ENCODE measurements at regions not wholly inside any gene's neighbourhood (a gene's known extent, or its start where the extent isn't known, plus 50 kb on each side); places are given as distances from the start of the nearest gene placed in this dataset.
"Not testable (repeated sequence)": the region's sequence is repeated elsewhere in the genome, so short reads cannot be mapped to it uniquely, and the experiment has no call there.

DNA sequence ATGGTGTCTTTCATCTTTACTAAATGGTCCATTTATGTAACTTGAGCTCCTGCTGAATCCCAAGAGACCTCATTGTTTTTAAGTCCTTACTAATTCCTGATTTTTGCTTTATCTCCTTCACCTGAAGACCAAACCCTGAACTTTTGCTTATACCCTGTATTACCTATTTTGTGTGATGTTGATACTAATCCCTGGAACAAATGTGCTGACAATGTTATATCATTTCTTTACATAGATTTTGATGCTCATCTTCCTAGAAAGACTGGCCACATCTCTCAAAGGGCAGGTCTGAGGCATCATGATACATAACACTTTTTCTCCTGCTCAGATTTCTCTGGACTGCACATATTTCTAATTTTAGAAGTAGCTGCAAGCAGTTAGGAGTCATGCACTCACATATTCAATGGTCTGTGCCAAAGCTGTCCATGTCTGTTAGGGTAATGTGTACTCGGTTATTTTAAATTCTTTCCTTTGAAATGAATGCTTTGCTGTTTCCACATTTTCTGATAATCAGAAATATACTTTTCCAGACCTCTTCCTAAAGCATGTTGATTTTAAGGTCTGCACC lies 427.9 kb upstream of the HNRNPA3 start:
- TF ChIP-seq, protein P1, sequence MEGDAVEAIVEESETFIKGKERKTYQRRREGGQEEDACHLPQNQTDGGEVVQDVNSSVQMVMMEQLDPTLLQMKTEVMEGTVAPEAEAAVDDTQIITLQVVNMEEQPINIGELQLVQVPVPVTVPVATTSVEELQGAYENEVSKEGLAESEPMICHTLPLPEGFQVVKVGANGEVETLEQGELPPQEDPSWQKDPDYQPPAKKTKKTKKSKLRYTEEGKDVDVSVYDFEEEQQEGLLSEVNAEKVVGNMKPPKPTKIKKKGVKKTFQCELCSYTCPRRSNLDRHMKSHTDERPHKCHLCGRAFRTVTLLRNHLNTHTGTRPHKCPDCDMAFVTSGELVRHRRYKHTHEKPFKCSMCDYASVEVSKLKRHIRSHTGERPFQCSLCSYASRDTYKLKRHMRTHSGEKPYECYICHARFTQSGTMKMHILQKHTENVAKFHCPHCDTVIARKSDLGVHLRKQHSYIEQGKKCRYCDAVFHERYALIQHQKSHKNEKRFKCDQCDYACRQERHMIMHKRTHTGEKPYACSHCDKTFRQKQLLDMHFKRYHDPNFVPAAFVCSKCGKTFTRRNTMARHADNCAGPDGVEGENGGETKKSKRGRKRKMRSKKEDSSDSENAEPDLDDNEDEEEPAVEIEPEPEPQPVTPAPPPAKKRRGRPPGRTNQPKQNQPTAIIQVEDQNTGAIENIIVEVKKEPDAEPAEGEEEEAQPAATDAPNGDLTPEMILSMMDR (IDR thresholded peaks at IDR 0.05; ENCODE audit: low read depth, low read length, missing control alignments), result no peak
- in situ Hi-C loops (cut with HindIII; ENCODE audit: low sequenced_read_pairs), result no loop called here
- H3K4me3 ChIP-seq (ENCODE audit: low read depth, low read length), result no peak overlapping the region
- no peak for DNase-seq (ENCODE audit: low read depth)

- TF ChIP-seq, protein P1 (IDR thresholded peaks at IDR 0.05; ENCODE audit: low read depth, low read length, missing control alignments), result no peak
- in situ Hi-C loops (cut with HindIII; ENCODE audit: low sequenced_read_pairs), result no loop called here
- H3K4me3 ChIP-seq (ENCODE audit: low read depth, low read length), result no peak overlapping the region
- DNase-seq (ENCODE audit: low read depth), result no peak
Observed at GRCh38 chr2:176789751-176790150, 422.8 kb upstream of the HNRNPA3 start.

DNA sequence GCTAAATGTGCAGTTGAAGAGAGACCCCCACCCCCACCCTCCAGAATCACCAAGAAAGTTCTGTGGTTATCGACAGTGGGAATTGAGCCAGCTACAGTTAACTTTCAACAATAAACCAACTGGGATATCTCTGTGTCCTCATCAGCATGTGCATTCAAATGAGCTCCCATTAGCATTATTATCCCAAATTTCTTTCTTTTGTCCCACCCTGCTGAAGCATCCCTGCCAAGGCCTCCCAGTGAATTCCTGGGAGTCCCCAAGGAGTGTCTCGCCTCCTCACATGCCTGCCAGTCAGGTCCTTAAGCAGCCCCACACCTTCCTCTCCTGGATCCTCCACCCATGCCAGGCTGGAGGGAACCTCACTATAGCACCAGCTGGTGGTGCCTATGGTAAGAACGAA lies 422.1 kb upstream of the HNRNPA3 start:
- in situ Hi-C loops (cut with HindIII; ENCODE audit: low sequenced_read_pairs), result no loop called here
- no peak overlapping the region for H3K4me3 ChIP-seq (ENCODE audit: low read depth, low read length)
- DNase-seq (ENCODE audit: low read depth), result no peak
- TF ChIP-seq, protein P1 (IDR thresholded peaks at IDR 0.05; ENCODE audit: low read depth, low read length, missing control alignments), result no peak

- TF ChIP-seq, protein P1 (IDR thresholded peaks at IDR 0.05; ENCODE audit: low read depth, low read length, missing control alignments), result no peak
- no peak overlapping the region for H3K4me3 ChIP-seq (ENCODE audit: low read depth, low read length)
- DNase-seq (ENCODE audit: low read depth), result no peak
- in situ Hi-C loops (cut with HindIII; ENCODE audit: low sequenced_read_pairs), result no loop called here
Observed at GRCh38 chr2:176793792-176794191, 418.8 kb upstream of the HNRNPA3 start.

DNA sequence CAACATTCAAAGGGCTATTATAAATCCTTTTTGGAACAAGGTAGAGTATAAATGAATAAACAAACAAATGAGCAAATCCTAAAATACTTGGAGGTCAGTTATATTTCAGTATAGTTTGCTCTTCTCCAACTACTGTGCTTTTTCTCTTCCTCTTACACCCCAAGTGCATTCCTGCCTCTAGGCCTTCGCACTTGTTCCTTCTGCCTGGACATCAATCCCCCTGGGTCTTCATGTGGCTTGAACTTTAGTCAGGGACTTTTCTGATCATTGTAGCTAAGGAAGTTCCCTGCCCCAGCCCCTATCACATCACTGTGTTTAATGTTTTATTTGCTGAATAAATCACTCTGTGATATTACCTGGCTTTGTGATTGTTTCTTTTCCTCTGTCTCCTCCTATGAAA lies 418.2 kb upstream of the HNRNPA3 start:
- in situ Hi-C loops (cut with HindIII; ENCODE audit: low sequenced_read_pairs), result no loop called here
- no peak for DNase-seq (ENCODE audit: low read depth)
- no peak overlapping the region for H3K4me3 ChIP-seq (ENCODE audit: low read depth, low read length)
- TF ChIP-seq, protein P1 (IDR thresholded peaks at IDR 0.05; ENCODE audit: low read depth, low read length, missing control alignments), result no peak

DNA sequence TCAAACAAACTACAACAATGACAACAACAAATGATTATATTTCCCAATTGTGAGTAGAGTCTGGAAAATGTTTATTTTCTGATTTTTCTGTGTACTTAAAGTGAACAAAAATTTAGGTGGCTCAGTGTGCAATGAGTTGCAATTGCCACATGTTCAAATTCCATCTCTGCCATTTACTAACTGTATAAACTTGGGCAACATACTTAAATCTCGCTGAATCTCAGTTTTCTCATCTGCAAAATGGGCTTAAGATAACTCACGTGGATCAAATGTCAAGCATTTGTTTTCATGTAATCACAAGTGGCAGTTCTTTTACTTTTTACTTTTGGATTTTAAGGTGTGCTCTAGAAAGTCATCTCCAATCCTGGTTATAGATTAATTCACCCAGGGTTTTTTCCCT lies 416.8 kb upstream of the HNRNPA3 start:
- H3K4me3 ChIP-seq (ENCODE audit: low read depth, low read length), result no peak overlapping the region
- DNase-seq (ENCODE audit: low read depth), result no peak
- TF ChIP-seq, protein P1 (IDR thresholded peaks at IDR 0.05; ENCODE audit: low read depth, low read length, missing control alignments), result no peak
- in situ Hi-C loops (cut with HindIII; ENCODE audit: low sequenced_read_pairs), result no loop called here

DNA sequence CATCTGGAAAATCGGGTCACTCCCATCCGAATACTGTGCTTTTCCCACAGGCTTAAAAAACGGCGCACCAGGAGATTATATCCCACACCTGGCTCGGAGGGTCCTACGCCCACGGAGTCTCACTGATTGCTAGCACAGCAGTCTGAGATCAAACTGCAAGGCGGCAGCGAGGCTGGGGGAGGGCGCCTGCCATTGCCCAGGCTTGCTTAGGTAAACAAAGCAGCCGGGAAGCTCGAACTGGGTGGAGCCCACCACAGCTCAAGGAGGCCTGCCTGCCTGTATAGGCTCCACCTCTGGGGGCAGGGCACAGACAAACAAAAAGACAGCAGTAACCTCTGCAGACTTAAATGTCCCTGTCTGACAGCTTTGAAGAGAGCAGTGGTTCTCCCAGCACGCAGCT lies 415.9 kb upstream of the HNRNPA3 start:
- in situ Hi-C loops (cut with HindIII; ENCODE audit: low sequenced_read_pairs); DNase-seq (ENCODE audit: low read depth); H3K4me3 ChIP-seq (ENCODE audit: low read depth, low read length): not testable (repeated sequence)

Data from astrocyte of the cerebellum (primary cell).